ENCODE measurements at regions not wholly inside any gene's neighbourhood (a gene's known extent, or its start where the extent isn't known, plus 50 kb on each side); places are given as distances from the start of the nearest gene placed in this dataset.

- TF ChIP-seq CTCF (IDR thresholded peaks at IDR 0.05), result no peak
- TF ChIP-seq POLR2A (IDR thresholded peaks at IDR 0.05), result no peak
These were observed 94.7 kb upstream of the HPF1 start for GRCh38 chr4:169852481-169852880.
